Fibroblast of upper back skin (primary cell): ENCODE measurements at regions not wholly inside any gene's neighbourhood (a gene's known extent, or its start where the extent isn't known, plus 50 kb on each side); places are given as distances from the start of the nearest gene placed in this dataset.
A peak's percentile ranks its signal among the peaks of the same experiment; 100 is the strongest.

Experiments
- DNase-seq: peaks from one replicate; pipeline ENCODE4 v3.0.0-alpha.2; 2013

GRCh38 chr2:5528706-5529105 is 163.5 kb upstream of the SOX11 start:
- DNase-seq, result no peak

GRCh38 chr2:5530011-5530696 is 162.0 kb upstream of the SOX11 start:
- no peak for DNase-seq

- DNase-seq, result no peak
Observed at GRCh38 chr2:5535301-5535700, 156.9 kb upstream of the SOX11 start.

- DNase-seq, result no peak
Observed at GRCh38 chr2:5537180-5537688, 154.9 kb upstream of the SOX11 start.

GRCh38 chr2:5538313-5538712 is 153.9 kb upstream of the SOX11 start:
- DNase-seq, result no peak

- no peak for DNase-seq
Observed at GRCh38 chr2:5538772-5539171, 153.4 kb upstream of the SOX11 start.

GRCh38 chr2:5539282-5540165 is 152.7 kb upstream of the SOX11 start:
- DNase-seq, result no peak

- no peak for DNase-seq
Observed at GRCh38 chr2:5540856-5541255, 151.3 kb upstream of the SOX11 start.

- DNase-seq, result no peak
Observed at GRCh38 chr2:5544205-5544786, 147.9 kb upstream of the SOX11 start.

- DNase-seq, result peak; percentile 10
Observed at GRCh38 chr2:5546181-5546580, 146.0 kb upstream of the SOX11 start.

- peak; percentile 84 for DNase-seq
Observed at GRCh38 chr2:5548991-5549715, 143.0 kb upstream of the SOX11 start.

- DNase-seq, result no peak
Observed at GRCh38 chr2:5549771-5550170, 142.4 kb upstream of the SOX11 start.

- no peak for DNase-seq
Observed at GRCh38 chr2:5555636-5556035, 136.5 kb upstream of the SOX11 start.

- peak; percentile 43 for DNase-seq
Observed at GRCh38 chr2:5561006-5561405, 131.2 kb upstream of the SOX11 start.

- DNase-seq, result peak; percentile 16
Observed at GRCh38 chr2:5562426-5562825, 129.8 kb upstream of the SOX11 start.

GRCh38 chr2:5562865-5563264 is 129.3 kb upstream of the SOX11 start:
- no peak for DNase-seq

GRCh38 chr2:5563411-5563810 is 128.8 kb upstream of the SOX11 start:
- DNase-seq, result no peak

GRCh38 chr2:5569256-5569655 is 122.9 kb upstream of the SOX11 start:
- no peak for DNase-seq

GRCh38 chr2:5576015-5576414 is 116.2 kb upstream of the SOX11 start:
- no peak for DNase-seq

GRCh38 chr2:5587766-5588165 is 104.4 kb upstream of the SOX11 start:
- DNase-seq, result peak; percentile 41

GRCh38 chr2:5588601-5589000 is 103.6 kb upstream of the SOX11 start:
- peak; percentile 19 for DNase-seq

GRCh38 chr2:5589183-5589582 is 103.0 kb upstream of the SOX11 start:
- DNase-seq, result no peak

GRCh38 chr2:5590886-5591285 is 101.3 kb upstream of the SOX11 start:
- no peak for DNase-seq
